ENCODE measurements at regions not wholly inside any gene's neighbourhood (a gene's known extent, or its start where the extent isn't known, plus 50 kb on each side); places are given as distances from the start of the nearest gene placed in this dataset.

GRCh38 chr1:8095584-8095983 lies 69.5 kb upstream of the ERRFI1 start:
- no peak for TF ChIP-seq CTCF (IDR thresholded peaks at IDR 0.05)
- no peak for TF ChIP-seq POLR2A (IDR thresholded peaks at IDR 0.05)

Data from ovary (tissue), 3 donors.